NCI-H2227 (cell line): ENCODE measurements at regions not wholly inside any gene's neighbourhood (a gene's known extent, or its start where the extent isn't known, plus 50 kb on each side); places are given as distances from the start of the nearest gene placed in this dataset.
"Not testable (repeated sequence)": the region's sequence is repeated elsewhere in the genome, so short reads cannot be mapped to it uniquely, and the experiment has no call there.

Experiments
- DNase-seq: peaks from one replicate; lab custom pipeline; 2025; ENCODE audit not compliant: unreplicated experiment; lab: John Stamatoyannopoulos, UW

- DNase-seq, result no peak
Measured at GRCh38 chr6:78771586-78771985, 95.8 kb upstream of the IRAK1BP1 start.

- no peak for DNase-seq
Measured at GRCh38 chr6:78781001-78781400, 86.3 kb upstream of the IRAK1BP1 start.

- not testable (repeated sequence) for DNase-seq
Measured at GRCh38 chr6:78783366-78783765, 84.0 kb upstream of the IRAK1BP1 start.

GRCh38 chr6:78797270-78797669, 70.1 kb upstream of the IRAK1BP1 start:
- no peak for DNase-seq

- no peak for DNase-seq
Measured at GRCh38 chr6:78799682-78800081, 67.7 kb upstream of the IRAK1BP1 start.

- DNase-seq, result not testable (repeated sequence)
Measured at GRCh38 chr6:78806792-78807191, 60.6 kb upstream of the IRAK1BP1 start.

- not testable (repeated sequence) for DNase-seq
Measured at GRCh38 chr6:78807655-78808355, 59.5 kb upstream of the IRAK1BP1 start.

- no peak for DNase-seq
Measured at GRCh38 chr6:78808356-78808891, 58.9 kb upstream of the IRAK1BP1 start.

GRCh38 chr6:78808933-78809332, 58.4 kb upstream of the IRAK1BP1 start:
- no peak for DNase-seq

GRCh38 chr6:78810146-78810545, 57.2 kb upstream of the IRAK1BP1 start:
- peak; percentile 35 for DNase-seq

- no peak for DNase-seq
Measured at GRCh38 chr6:78810698-78811097, 56.7 kb upstream of the IRAK1BP1 start.
